ENCODE measurements at regions not wholly inside any gene's neighbourhood (a gene's known extent, or its start where the extent isn't known, plus 50 kb on each side); places are given as distances from the start of the nearest gene placed in this dataset.

GRCh38 chr5:25905646-25906045 lies 1132.7 kb downstream of the CDH9 start:
- no peaks in the 10 kb centered on the region for H3K36me3 ChIP-seq (replicated peaks)

GRCh38 chr5:25892211-25892610 lies 1146.2 kb downstream of the CDH9 start:
- no peak for DNase-seq
- no peak overlapping the region for H3K27ac ChIP-seq
- no peak for TF ChIP-seq CTCF (IDR thresholded peaks at IDR 0.05; ENCODE audit: low read depth, low read length, missing control alignments)
- H3K36me3 ChIP-seq (replicated peaks): no peaks in the 10 kb centered on the region
- in situ Hi-C loops (cut with HindIII; ENCODE audit: low pct_ligation_motif_present, low sequenced_read_pairs): no loop called here
- no peak overlapping the region for H3K4me3 ChIP-seq (ENCODE audit: low read depth, low read length)
- no peaks in the 10 kb centered on the region for H3K27me3 ChIP-seq (replicated peaks)

More at GRCh38 chr5:25905646-25906045, 1132.7 kb downstream of the CDH9 start:
- TF ChIP-seq CTCF (IDR thresholded peaks at IDR 0.05; ENCODE audit: low read depth, low read length, missing control alignments): no peak
- no peak for DNase-seq
- Histone ChIP-seq H3K4me3 (ENCODE audit: low read depth, low read length) (no peak overlapping the region), H3K27me3 (replicated peaks) (no peaks in the 10 kb centered on the region), H3K27ac (no peak overlapping the region)
- in situ Hi-C loops (cut with HindIII; ENCODE audit: low pct_ligation_motif_present, low sequenced_read_pairs): no loop called here

GRCh38 chr5:25891691-25892090 lies 1146.7 kb downstream of the CDH9 start:
- Histone ChIP-seq H3K36me3 (replicated peaks) (no peaks in the 10 kb centered on the region), H3K4me3 (ENCODE audit: low read depth, low read length) (no peak overlapping the region), H3K27ac (no peak overlapping the region), H3K27me3 (replicated peaks) (no peaks in the 10 kb centered on the region)
- in situ Hi-C loops (cut with HindIII; ENCODE audit: low pct_ligation_motif_present, low sequenced_read_pairs): no loop called here
- TF ChIP-seq CTCF (IDR thresholded peaks at IDR 0.05; ENCODE audit: low read depth, low read length, missing control alignments): no peak
- no peak for DNase-seq

- TF ChIP-seq CTCF (IDR thresholded peaks at IDR 0.05; ENCODE audit: low read depth, low read length, missing control alignments): no peak
- Histone ChIP-seq H3K27ac (no peak overlapping the region), H3K4me3 (ENCODE audit: low read depth, low read length) (no peak overlapping the region), H3K36me3 (replicated peaks) (no peaks in the 10 kb centered on the region), H3K27me3 (replicated peaks) (no peaks in the 10 kb centered on the region)
- in situ Hi-C loops (cut with HindIII; ENCODE audit: low pct_ligation_motif_present, low sequenced_read_pairs): no loop called here
- no peak for DNase-seq
Measured at GRCh38 chr5:25881318-25882036, 1156.9 kb downstream of the CDH9 start.

- Histone ChIP-seq H3K27ac (no peak overlapping the region), H3K27me3 (replicated peaks) (no peaks in the 10 kb centered on the region), H3K36me3 (replicated peaks) (no peaks in the 10 kb centered on the region), H3K4me3 (ENCODE audit: low read depth, low read length) (no peak overlapping the region)
- no peak for TF ChIP-seq CTCF (IDR thresholded peaks at IDR 0.05; ENCODE audit: low read depth, low read length, missing control alignments)
- no peak for DNase-seq
- in situ Hi-C loops (cut with HindIII; ENCODE audit: low pct_ligation_motif_present, low sequenced_read_pairs): no loop called here
Measured at GRCh38 chr5:25863811-25864210, 1174.6 kb downstream of the CDH9 start.

GRCh38 chr5:25862276-25862675 lies 1176.1 kb downstream of the CDH9 start:
- Histone ChIP-seq H3K27ac (no peak overlapping the region), H3K4me3 (ENCODE audit: low read depth, low read length) (no peak overlapping the region), H3K36me3 (replicated peaks) (no peaks in the 10 kb centered on the region), H3K27me3 (replicated peaks) (no peaks in the 10 kb centered on the region)
- no peak for DNase-seq
- no peak for TF ChIP-seq CTCF (IDR thresholded peaks at IDR 0.05; ENCODE audit: low read depth, low read length, missing control alignments)
- in situ Hi-C loops (cut with HindIII; ENCODE audit: low pct_ligation_motif_present, low sequenced_read_pairs): no loop called here

Measured in brain microvascular endothelial cell (primary cell).